ENCODE measurements at regions not wholly inside any gene's neighbourhood (a gene's known extent, or its start where the extent isn't known, plus 50 kb on each side); places are given as distances from the start of the nearest gene placed in this dataset.
A peak's percentile ranks its signal among the peaks of the same experiment; 100 is the strongest.

DNA sequence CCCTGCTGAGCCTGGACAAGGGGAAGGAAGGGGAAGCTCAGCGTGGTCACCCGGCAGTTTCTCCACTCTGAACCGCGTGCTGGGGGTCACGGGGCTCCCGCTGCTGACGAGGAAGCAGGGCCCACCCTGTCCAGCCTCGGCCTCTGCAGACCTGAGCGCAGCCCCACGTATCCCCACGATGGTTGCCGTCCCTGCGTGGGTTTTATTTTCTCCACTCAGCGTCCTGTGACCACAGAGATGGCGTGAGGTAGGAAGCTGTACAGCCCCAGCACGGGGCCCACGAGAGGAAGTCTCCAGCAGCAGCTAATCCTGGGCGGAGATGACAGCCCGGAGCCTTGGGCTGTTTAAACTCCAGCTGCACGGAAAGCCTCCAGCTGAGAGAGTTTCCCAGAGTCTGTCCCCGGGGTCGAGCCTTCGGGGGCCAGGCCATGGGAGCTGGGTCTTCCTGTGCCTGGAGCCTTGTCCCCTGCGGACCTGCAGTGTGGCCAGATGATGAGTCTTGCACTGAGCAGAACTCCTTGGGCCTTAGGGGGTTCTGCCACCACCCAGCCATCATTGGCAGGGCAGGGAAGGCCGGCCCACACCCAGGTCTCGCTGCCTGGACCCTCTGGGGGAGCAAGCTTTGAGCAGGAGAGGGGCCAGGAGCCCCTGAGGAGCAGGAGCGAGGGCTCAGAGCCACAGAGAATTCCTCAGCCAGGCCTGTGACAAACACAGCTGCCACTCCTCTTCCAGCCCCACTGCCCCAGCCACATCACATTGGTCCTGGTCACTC is 72.8 kb upstream of the FAM20C start:
- H2BK15ac ChIP-seq (ENCODE audit: low read length): peak overlapping the region; percentile 20
- H3K36me3 ChIP-seq (replicated peaks in 1 of 2; ENCODE audit: control insufficient read depth in 2 of 2, insufficient read depth in 2 of 2, low read length in 2 of 2): no peaks in the 10 kb centered on the region
- peak overlapping the region; percentile 89 for H2AFZ ChIP-seq (ENCODE audit: low read length)
- H3K4me1 ChIP-seq (ENCODE audit: control insufficient read depth in 2 of 2, insufficient read depth in 1 of 2, low read depth in 1 of 2, low read length in 2 of 2): peaks cover 9 to 12% of the 10 kb centered on the region in 2 donors
- H2AK5ac ChIP-seq (ENCODE audit: low read depth, low read length): no peak overlapping the region
- H3K9ac ChIP-seq (ENCODE audit: low read depth, low read length, poor library complexity): no peak overlapping the region
- H3K18ac ChIP-seq (ENCODE audit: low read length): peak overlapping the region; percentile 94
- H3K79me1 ChIP-seq (ENCODE audit: low read depth, low read length): no peaks in the 10 kb centered on the region
- peaks cover 0 to 2% of the 10 kb centered on the region in 2 donors for H3K9me3 ChIP-seq (replicated peaks in 1 of 2; ENCODE audit: control insufficient read depth in 2 of 2, insufficient read depth in 1 of 2, low read depth in 1 of 2, low read length in 2 of 2)
- no peak overlapping the region for H3K27ac ChIP-seq (replicated peaks; ENCODE audit: low read length)
- no CpG with 5 or more reads among the region's 27 CpGs for WGBS, 2 donors (ENCODE audit: extremely low coverage in 2 of 2, insufficient read length in 2 of 2, insufficient replicate concordance in 1 of 2)
- no peak overlapping the region for H3K4ac ChIP-seq (ENCODE audit: low read length)
- no peak overlapping the region for H2BK120ac ChIP-seq (ENCODE audit: low read depth, low read length)
- peak overlapping the region; percentile 73 for H3K14ac ChIP-seq (ENCODE audit: low read length)
- no peak overlapping the region for H4K91ac ChIP-seq (ENCODE audit: low read depth, low read length, poor library complexity)
- peaks cover 0 to 23% (median 0%) of the 10 kb centered on the region in 3 experiments for H3K27me3 ChIP-seq (ENCODE audit: control insufficient read depth in 3 of 3, insufficient read depth in 3 of 3, low read depth in 1 of 3, low read length in 3 of 3)
- H3K4me3 ChIP-seq (ENCODE audit: low read length in 2 of 2): no peak overlapping the region
- peak overlapping the region; percentile 30 for H3K23ac ChIP-seq (ENCODE audit: low read depth, low read length, poor library complexity)
- H4K8ac ChIP-seq (ENCODE audit: low read depth, low read length): no peak overlapping the region
- peak overlapping the region; percentile 68 for H2BK12ac ChIP-seq (ENCODE audit: low read length)
- H2BK5ac ChIP-seq (ENCODE audit: low read length): no peak overlapping the region
- no peak overlapping the region for H3K4me2 ChIP-seq (ENCODE audit: insufficient read depth, low read length, poor library complexity, severe bottlenecking)
- DNase-seq (ENCODE audit: low spot score): no peak

DNA sequence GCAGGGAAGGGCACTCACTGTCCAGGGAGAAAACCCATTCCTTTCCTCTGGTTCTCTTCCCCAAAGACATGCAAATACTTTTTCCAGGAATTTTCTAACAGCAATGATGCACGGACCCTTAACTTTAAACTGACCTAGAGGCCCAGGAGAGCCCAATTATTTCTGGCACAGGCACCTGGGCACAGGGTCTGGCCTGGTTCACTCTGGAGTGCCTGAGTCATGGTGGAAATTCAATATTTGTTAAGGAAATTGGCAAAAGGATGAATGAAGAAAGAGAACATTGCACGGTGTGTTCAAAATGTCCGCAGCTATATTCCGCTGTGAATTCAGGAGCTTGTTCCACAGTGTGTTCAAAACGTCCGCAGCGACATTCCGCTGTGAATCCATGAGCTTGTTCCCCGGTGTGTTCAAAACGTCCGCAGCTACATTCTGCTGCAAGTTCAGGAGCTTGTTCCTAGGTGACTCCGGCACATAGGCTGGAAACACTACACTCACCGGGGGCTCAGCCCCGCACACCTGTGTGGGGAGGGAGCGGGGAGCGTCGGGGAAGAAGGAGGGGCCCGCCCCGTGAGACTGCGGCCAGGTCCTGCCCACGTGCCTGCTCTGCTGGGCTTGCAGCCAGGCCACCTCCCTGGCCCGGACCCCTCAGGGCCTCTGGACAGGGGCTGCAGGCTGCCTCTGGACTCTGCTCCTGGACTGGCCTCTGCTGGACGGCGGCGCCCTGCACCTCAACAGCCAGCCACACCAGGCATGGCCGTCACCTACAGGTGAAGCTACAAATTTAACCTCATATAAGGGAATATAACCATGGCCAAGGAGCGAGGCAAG is 72.0 kb upstream of the FAM20C start:
- no CpG with 5 or more reads among the region's 27 CpGs for WGBS, 2 donors (ENCODE audit: extremely low coverage in 2 of 2, insufficient read length in 2 of 2, insufficient replicate concordance in 1 of 2)

DNA sequence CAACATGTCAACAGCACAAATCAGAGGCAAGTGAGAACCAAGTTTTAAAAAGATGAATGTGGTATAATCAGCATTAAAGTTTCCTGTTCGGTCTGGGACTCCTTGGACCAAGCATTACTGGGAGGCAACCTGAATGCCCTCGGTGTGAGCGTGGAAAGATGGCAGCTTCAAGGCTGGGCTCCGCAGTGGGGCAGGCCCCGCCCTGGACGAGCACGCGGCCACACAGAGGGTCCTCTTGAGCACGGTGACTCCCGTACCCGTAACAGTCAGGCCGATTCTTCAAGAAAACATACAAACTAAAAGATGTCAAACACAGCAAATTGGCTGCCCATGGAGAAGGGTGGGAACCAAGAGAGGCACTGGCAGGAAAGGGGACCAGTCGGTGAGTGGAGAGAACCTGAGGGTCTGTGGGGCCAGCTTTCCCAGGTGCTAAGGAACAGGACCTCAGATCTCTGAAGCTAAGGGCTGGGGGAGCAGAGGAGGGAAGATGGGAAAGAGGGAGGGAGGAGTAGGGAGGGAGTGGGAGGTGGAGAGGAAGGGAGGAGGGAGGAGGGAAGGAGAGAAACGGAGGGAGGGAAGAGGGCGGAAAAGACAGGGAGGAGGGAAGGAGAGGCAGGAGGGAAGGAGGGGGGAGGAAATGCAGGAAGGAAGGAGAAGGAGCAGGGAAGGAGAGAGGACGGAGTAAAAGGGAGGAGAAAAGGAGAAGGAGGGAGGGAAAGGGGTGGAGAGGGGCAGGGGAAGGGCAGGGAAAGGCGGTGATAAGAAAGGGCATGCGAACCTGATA is 71.2 kb upstream of the FAM20C start:
- Histone ChIP-seq H3K27me3 (ENCODE audit: control insufficient read depth in 3 of 3, insufficient read depth in 3 of 3, low read depth in 1 of 3, low read length in 3 of 3) (peaks cover 0 to 20% (median 0%) of the 10 kb centered on the region in 3 experiments), H2BK12ac (ENCODE audit: low read length) (no peak overlapping the region), H2BK15ac (ENCODE audit: low read length) (peak overlapping the region; percentile 46), H3K79me1 (ENCODE audit: low read depth, low read length) (no peaks in the 10 kb centered on the region), H4K91ac (ENCODE audit: low read depth, low read length, poor library complexity) (no peak overlapping the region), H2AK5ac (ENCODE audit: low read depth, low read length) (no peak overlapping the region), H2BK120ac (ENCODE audit: low read depth, low read length) (no peak overlapping the region), H3K9ac (ENCODE audit: low read depth, low read length, poor library complexity) (no peak overlapping the region), H2AFZ (ENCODE audit: low read length) (peak overlapping the region; percentile 21), H3K14ac (ENCODE audit: low read length) (peak overlapping the region; percentile 47), H3K27ac (replicated peaks; ENCODE audit: low read length) (no peak overlapping the region), H3K4me3 (ENCODE audit: low read length in 2 of 2) (no peak overlapping the region), H3K36me3 (replicated peaks in 1 of 2; ENCODE audit: control insufficient read depth in 2 of 2, insufficient read depth in 2 of 2, low read length in 2 of 2) (no peaks in the 10 kb centered on the region), H2BK5ac (ENCODE audit: low read length) (no peak overlapping the region), H3K4me1 (ENCODE audit: control insufficient read depth in 2 of 2, insufficient read depth in 1 of 2, low read depth in 1 of 2, low read length in 2 of 2) (peaks cover 9 to 12% of the 10 kb centered on the region in 2 donors), H3K9me3 (replicated peaks in 1 of 2; ENCODE audit: control insufficient read depth in 2 of 2, insufficient read depth in 1 of 2, low read depth in 1 of 2, low read length in 2 of 2) (no peaks in the 10 kb centered on the region), H3K23ac (ENCODE audit: low read depth, low read length, poor library complexity) (peak overlapping the region; percentile 35), H3K18ac (ENCODE audit: low read length) (peak overlapping the region; percentile 84), H3K4me2 (ENCODE audit: insufficient read depth, low read length, poor library complexity, severe bottlenecking) (no peak overlapping the region), H4K8ac (ENCODE audit: low read depth, low read length) (no peak overlapping the region), H3K4ac (ENCODE audit: low read length) (no peak overlapping the region)
- DNase-seq (ENCODE audit: low spot score): no peak
- WGBS, 2 donors (ENCODE audit: extremely low coverage in 2 of 2, insufficient read length in 2 of 2, insufficient replicate concordance in 1 of 2): no CpG with 5 or more reads among the region's 18 CpGs

More for the DNA sequence above, 72.0 kb upstream of the FAM20C start:
- H2BK12ac ChIP-seq (ENCODE audit: low read length): peak overlapping the region; percentile 8
- DNase-seq (ENCODE audit: low spot score): no peak
- peaks cover 0 to 21% (median 0%) of the 10 kb centered on the region in 3 experiments for H3K27me3 ChIP-seq (ENCODE audit: control insufficient read depth in 3 of 3, insufficient read depth in 3 of 3, low read depth in 1 of 3, low read length in 3 of 3)
- peak overlapping the region; percentile 89 for H2AFZ ChIP-seq (ENCODE audit: low read length)
- no peak overlapping the region for H2BK120ac ChIP-seq (ENCODE audit: low read depth, low read length)
- H3K4me3 ChIP-seq (ENCODE audit: low read length in 2 of 2): no peak overlapping the region
- H3K4me1 ChIP-seq (ENCODE audit: control insufficient read depth in 2 of 2, insufficient read depth in 1 of 2, low read depth in 1 of 2, low read length in 2 of 2): peaks cover 9 to 12% of the 10 kb centered on the region in 2 donors
- H3K27ac ChIP-seq (replicated peaks; ENCODE audit: low read length): no peak overlapping the region
- H3K4me2 ChIP-seq (ENCODE audit: insufficient read depth, low read length, poor library complexity, severe bottlenecking): no peak overlapping the region
- H3K18ac ChIP-seq (ENCODE audit: low read length): peak overlapping the region; percentile 79
- peak overlapping the region; percentile 37 for H3K23ac ChIP-seq (ENCODE audit: low read depth, low read length, poor library complexity)
- H3K79me1 ChIP-seq (ENCODE audit: low read depth, low read length): no peaks in the 10 kb centered on the region
- H2BK15ac ChIP-seq (ENCODE audit: low read length): no peak overlapping the region
- no peaks in the 10 kb centered on the region for H3K36me3 ChIP-seq (replicated peaks in 1 of 2; ENCODE audit: control insufficient read depth in 2 of 2, insufficient read depth in 2 of 2, low read length in 2 of 2)
- no peak overlapping the region for H4K8ac ChIP-seq (ENCODE audit: low read depth, low read length)
- H4K91ac ChIP-seq (ENCODE audit: low read depth, low read length, poor library complexity): no peak overlapping the region
- H3K9ac ChIP-seq (ENCODE audit: low read depth, low read length, poor library complexity): no peak overlapping the region
- no peak overlapping the region for H3K4ac ChIP-seq (ENCODE audit: low read length)
- H2BK5ac ChIP-seq (ENCODE audit: low read length): no peak overlapping the region
- H3K9me3 ChIP-seq (replicated peaks in 1 of 2; ENCODE audit: control insufficient read depth in 2 of 2, insufficient read depth in 1 of 2, low read depth in 1 of 2, low read length in 2 of 2): no peaks in the 10 kb centered on the region
- no peak overlapping the region for H2AK5ac ChIP-seq (ENCODE audit: low read depth, low read length)
- H3K14ac ChIP-seq (ENCODE audit: low read length): no peak overlapping the region

Data from neuronal stem cell (in vitro differentiated cells).